H1 (cell line): ENCODE measurements at regions not wholly inside any gene's neighbourhood (a gene's known extent, or its start where the extent isn't known, plus 50 kb on each side); places are given as distances from the start of the nearest gene placed in this dataset.

Experiments
- CTCF ChIA-PET: fragments of 300-600 bp; sonication (Branson Sonifier 250); formaldehyde crosslinking; loops from one replicate; lab custom pipeline; 2021; ENCODE audit not compliant: partially characterized antibody; lab: Charles Lee
- POLR2A ChIA-PET: fragments of 300-600 bp; sonication (Branson Sonifier 250); formaldehyde crosslinking; loops from one replicate; lab custom pipeline; 2021; ENCODE audit warnings: inconsistent platforms; ENCODE audit not compliant: partially characterized antibody; lab: Charles Lee
- DNase-seq, 2 experiments: peaks; one replicate each; pipeline versions ENCODE4 v3.0.0 to v3.0.0-alpha.2; 2010 to 2022; ENCODE audit warnings: low spot score in 2 of 2, low read depth in 1 of 2, mixed read lengths in 1 of 2
- FAIRE-seq: peaks from 2 replicates; lab custom pipeline; 2011; peaks lifted over from hg19 to GRCh38; lab: Jason Lieb, UNC
- H2AFZ ChIP-seq: 2 replicates; pipeline ENCODE4 v1.8.1; 2012; ENCODE audit warnings: low read length, inconsistent platforms
- H2AK5ac ChIP-seq: 2 replicates; pipeline ENCODE4 v1.6.1; 2013; ENCODE audit warnings: low read depth, low read length
- H2BK120ac ChIP-seq: replicated peaks from 2 replicates; pipeline ENCODE3; 2013; ENCODE audit warnings: low read depth, low read length, inconsistent platforms
- H2BK12ac ChIP-seq: 2 replicates; pipeline ENCODE4 v1.6.1; 2013; ENCODE audit warnings: low read depth, low read length
- H2BK15ac ChIP-seq: 2 replicates; pipeline ENCODE4 v1.6.1; 2013; ENCODE audit warnings: low read length
- H2BK20ac ChIP-seq: 2 replicates; pipeline ENCODE4 v1.6.1; 2013; ENCODE audit warnings: low read length
- H2BK5ac ChIP-seq: 2 replicates; pipeline ENCODE4 v1.6.1; 2013; ENCODE audit warnings: low read depth, low read length
- H3K14ac ChIP-seq: 2 replicates; pipeline ENCODE4 v1.6.1; 2013; ENCODE audit warnings: inconsistent platforms; ENCODE audit not compliant: insufficient read length
- H3K18ac ChIP-seq: 2 replicates; pipeline ENCODE4 v1.6.1; 2013; ENCODE audit warnings: low read length; ENCODE audit errors: extremely low read depth
- H3K23ac ChIP-seq: 2 replicates; pipeline ENCODE4 v1.6.1; 2013; ENCODE audit warnings: inconsistent platforms; ENCODE audit not compliant: insufficient read length
- H3K23me2 ChIP-seq: 2 replicates; pipeline ENCODE4 v1.6.1; 2013; ENCODE audit warnings: low read depth, low read length
- H3K27ac ChIP-seq: 2 replicates; pipeline ENCODE4 v1.6.1; 2011; ENCODE audit warnings: low read depth, low read length, inconsistent platforms
- H3K27me3 ChIP-seq, 4 experiments: replicated peaks in 1 of 4; 1 replicate in 1 of 4; 2 replicates in 3 of 4; pipeline versions ENCODE4 v1.6.1 to v1.8.1; 2011 to 2013; ENCODE audit warnings: low read length in 3 of 4, mild to moderate bottlenecking in 3 of 4, inconsistent platforms in 2 of 4, mixed read lengths in 2 of 4, moderate library complexity in 1 of 4; ENCODE audit not compliant: control insufficient read depth in 3 of 4, insufficient read depth in 3 of 4; ENCODE audit errors: extremely low read depth in 1 of 4
- H3K36me3 ChIP-seq, 4 experiments: 2 replicates each; pipeline versions ENCODE4 v1.6.1 to v1.8.1; 2011 to 2013; ENCODE audit warnings: mild to moderate bottlenecking in 4 of 4, low read length in 3 of 4, moderate library complexity in 2 of 4, control low read depth in 1 of 4, inconsistent platforms in 1 of 4; ENCODE audit not compliant: insufficient read depth in 4 of 4, control insufficient read depth in 2 of 4
- H3K4ac ChIP-seq: replicated peaks from 2 replicates; pipeline ENCODE3; 2013; ENCODE audit warnings: low read length, low read depth, mixed read lengths, inconsistent platforms; ENCODE audit not compliant: insufficient read length
- H3K4me1 ChIP-seq, 4 experiments: replicated peaks in 1 of 4; 1 replicate in 1 of 4; 2 replicates in 3 of 4; pipeline versions ENCODE4 v1.6.1 to v1.8.1; 2011 to 2013; ENCODE audit warnings: low read length in 3 of 4, inconsistent platforms in 2 of 4, mixed read lengths in 1 of 4; ENCODE audit not compliant: insufficient read depth in 4 of 4, control insufficient read depth in 3 of 4
- H3K4me2 ChIP-seq, 2 experiments: 2 replicates each; pipeline versions ENCODE4 v1.6.1 to v1.8.1; 2011 to 2013; ENCODE audit warnings: low read depth in 2 of 2, low read length in 2 of 2, control low read depth in 1 of 2, inconsistent platforms in 1 of 2, mild to moderate bottlenecking in 1 of 2; ENCODE audit not compliant: insufficient read depth in 1 of 2
- H3K4me3 ChIP-seq, 4 experiments: fragments of 200-600, 300-600 bp in 1 of 4; sonication (generic), shearing (Covaris generic), sonication (Bioruptor Twin) in 1 of 4; 2 replicates each; pipeline versions ENCODE4 v1.5.1 to v1.8.1; 2011 to 2016; ENCODE audit warnings: low read length in 4 of 4, low read depth in 3 of 4, control low read depth in 2 of 4, inconsistent platforms in 2 of 4, mild to moderate bottlenecking in 2 of 4, mixed read lengths in 1 of 4, moderate library complexity in 1 of 4; ENCODE audit not compliant: insufficient read depth in 2 of 4; ENCODE audit errors: extremely low read depth in 1 of 4
- H3K56ac ChIP-seq: replicated peaks from 2 replicates; pipeline ENCODE3; 2013; ENCODE audit warnings: low read depth, mild to moderate bottlenecking, mixed read lengths, low read length, inconsistent platforms; ENCODE audit not compliant: insufficient read length
- H3K79me1 ChIP-seq: 2 replicates; pipeline ENCODE4 v1.6.1; 2013; ENCODE audit warnings: low read depth, low read length, control low read depth
- H3K79me2 ChIP-seq, 2 experiments: 2 replicates each; pipeline versions ENCODE4 v1.6.1 to v1.8.1; 2012 to 2013; ENCODE audit warnings: low read length in 2 of 2, mild to moderate bottlenecking in 2 of 2, inconsistent platforms in 1 of 2; ENCODE audit not compliant: insufficient read depth in 2 of 2, control insufficient read depth in 1 of 2
- H3K9ac ChIP-seq, 4 experiments: replicated peaks in 1 of 4; 1 replicate in 1 of 4; 2 replicates in 3 of 4; pipeline versions ENCODE4 v1.6.1 to v1.8.1; 2011 to 2013; ENCODE audit warnings: low read depth in 3 of 4, low read length in 3 of 4, control low read depth in 2 of 4, mild to moderate bottlenecking in 2 of 4, moderate library complexity in 2 of 4, inconsistent platforms in 1 of 4; ENCODE audit errors: extremely low read depth in 1 of 4
- H3K9me3 ChIP-seq, 2 experiments: 2 replicates each; pipeline versions ENCODE4 v1.6.1 to v1.8.1; 2012 to 2013; ENCODE audit warnings: mild to moderate bottlenecking in 2 of 2, moderate library complexity in 2 of 2, control low read depth in 1 of 2, inconsistent platforms in 1 of 2, low read depth in 1 of 2, low read length in 1 of 2, mixed read lengths in 1 of 2; ENCODE audit not compliant: insufficient read depth in 2 of 2
- H4K20me1 ChIP-seq, 2 experiments: replicated peaks in 1 of 2; 2 replicates each; pipeline versions ENCODE3 to v1.8.1; 2011 to 2013; ENCODE audit warnings: inconsistent platforms in 2 of 2, low read length in 2 of 2, mild to moderate bottlenecking in 1 of 2; ENCODE audit not compliant: insufficient read depth in 2 of 2, control insufficient read depth in 1 of 2
- H4K5ac ChIP-seq: 2 replicates; pipeline ENCODE4 v1.6.1; 2013; ENCODE audit warnings: low read length, low read depth, mixed read lengths, inconsistent platforms; ENCODE audit not compliant: insufficient read length
- H4K8ac ChIP-seq: 2 replicates; pipeline ENCODE4 v1.8.0; 2013; ENCODE audit warnings: mild to moderate bottlenecking, moderate library complexity, low read length, inconsistent platforms; ENCODE audit not compliant: insufficient read depth; ENCODE audit errors: extremely low read depth
- H4K91ac ChIP-seq: replicated peaks from 2 replicates; pipeline ENCODE3; 2013; ENCODE audit warnings: low read length, mixed read lengths, inconsistent platforms; ENCODE audit not compliant: insufficient read length
- BACH1 ChIP-seq: IDR thresholded peaks from 2 replicates; pipeline ENCODE4 v1.6.1; 2012; ENCODE audit warnings: low read length, improper control_type of control experiment
- CHD2 ChIP-seq: IDR thresholded peaks from 2 replicates; pipeline ENCODE4 v1.6.1; 2012; ENCODE audit warnings: low read length, improper control_type of control experiment
- CTBP2 ChIP-seq: IDR thresholded peaks from 2 replicates; pipeline ENCODE4 v1.7.0; 2011; ENCODE audit warnings: borderline replicate concordance, mild to moderate bottlenecking, moderate library complexity, mixed read lengths, low read length; ENCODE audit not compliant: insufficient read depth, insufficient read length
- HDAC2 ChIP-seq, 2 experiments: fragments of 300-600 bp in 1 of 2; sonication (generic) in 1 of 2; IDR thresholded peaks; 2 replicates each; pipeline ENCODE4 v1.6.1; 2011 to 2012; ENCODE audit warnings: low read depth in 2 of 2, low read length in 2 of 2, mild to moderate bottlenecking in 2 of 2, moderate library complexity in 2 of 2, borderline replicate concordance in 1 of 2, inconsistent platforms in 1 of 2
- KDM1A ChIP-seq: fragments of 200-600, 300-600 bp; sonication (generic); IDR thresholded peaks from 2 replicates; pipeline ENCODE4 v1.7.1; 2016; ENCODE audit warnings: mild to moderate bottlenecking, low read length, borderline replicate concordance
- RAD21 ChIP-seq, 2 experiments: IDR thresholded peaks in 1 of 2; conservative IDR thresholded peaks in 1 of 2; 2 replicates each; pipeline ENCODE4 v1.6.1; 2011; ENCODE audit warnings: low read depth in 2 of 2, low read length in 2 of 2, improper control_type of control experiment in 1 of 2, inconsistent platforms in 1 of 2, mild to moderate bottlenecking in 1 of 2, moderate library complexity in 1 of 2
- SIRT6 ChIP-seq: IDR thresholded peaks from one replicate; pipeline ENCODE4 v1.7.1; 2012; ENCODE audit warnings: low read length, inconsistent platforms
- SP2 ChIP-seq: IDR thresholded peaks from 2 replicates; pipeline ENCODE4 v1.6.1; 2012; ENCODE audit warnings: mild to moderate bottlenecking, low read length, inconsistent platforms
- TEAD4 ChIP-seq: IDR thresholded peaks from 2 replicates; pipeline ENCODE4 v1.6.1; 2012; ENCODE audit warnings: low read depth, low read length, inconsistent platforms, mixed read lengths
- WGBS, 2 experiments: shearing (Covaris generic) in 1 of 2; methylation state at CpG; one replicate each; pipeline versions ENCODE4 v1.1.6 to v1.1.7; 2013 to 2015; ENCODE audit warnings: low lambda C conversion rate in 2 of 2, mixed read lengths in 2 of 2, inconsistent platforms in 1 of 2, low coverage in 1 of 2, missing lambda C conversion rate in 1 of 2; ENCODE audit not compliant: insufficient replicate concordance in 2 of 2, insufficient coverage in 1 of 2, insufficient read length in 1 of 2; ENCODE audit errors: extremely low coverage in 1 of 2, missing lambda C conversion rate in 1 of 2; 5-methylcytosine and 5-hydroxymethylcytosine counted together
- TF ChIP-seq, protein P1 (sequence below): IDR thresholded peaks from 2 replicates; pipeline ENCODE4 v1.6.1; 2011; ENCODE audit warnings: low read length, improper control_type of control experiment
- TF ChIP-seq, protein P2 (sequence below): IDR thresholded peaks from 2 replicates; pipeline ENCODE4 v1.6.1; 2012; ENCODE audit warnings: inconsistent platforms
- TF ChIP-seq, protein P3 (sequence below): IDR thresholded peaks from 2 replicates; pipeline ENCODE4 v1.6.1; 2011; ENCODE audit warnings: low read depth, mild to moderate bottlenecking, low read length; ENCODE audit not compliant: insufficient read depth

DNA sequence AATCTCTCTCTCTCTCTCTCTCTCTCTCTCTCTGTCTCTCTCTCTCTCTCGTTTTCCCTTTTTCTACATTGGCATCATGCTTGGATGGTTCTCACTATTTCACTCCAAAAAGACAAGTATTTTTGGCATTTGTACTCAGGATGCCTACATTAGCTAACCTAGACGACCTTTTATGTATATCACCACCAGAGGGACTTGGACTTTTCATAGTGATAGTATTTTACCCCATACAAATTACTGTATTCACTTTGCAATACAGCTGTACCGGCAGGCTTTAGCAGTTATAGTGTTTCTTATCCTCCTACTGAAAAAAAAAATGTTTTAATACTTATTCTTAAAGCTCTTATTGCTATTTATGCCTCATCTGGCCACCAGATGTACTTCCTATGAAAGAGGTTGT, 687.2 kb upstream of the KLHL1 start:
- Histone ChIP-seq H3K9ac (no peak overlapping the region), H3K79me2 (no peaks in the 10 kb centered on the region), H3K4ac (no peak overlapping the region), H3K79me1 (no peaks in the 10 kb centered on the region), H2BK120ac (no peak overlapping the region), H4K20me1 (no peaks in the 10 kb centered on the region), H3K56ac (no peak overlapping the region), H2AFZ (no peak overlapping the region), H2AK5ac (no peak overlapping the region), H3K23ac (no peak overlapping the region), H2BK5ac (no peak overlapping the region), H3K23me2 (no peaks in the 10 kb centered on the region), H4K8ac (no peak overlapping the region), H3K9me3 (no peaks in the 10 kb centered on the region), H3K14ac (no peak overlapping the region), H3K18ac (no peak overlapping the region), H2BK15ac (no peak overlapping the region), H3K4me2 (no peak overlapping the region), H2BK20ac (no peak overlapping the region), H3K4me3 (no peak overlapping the region), H3K36me3 (no peaks in the 10 kb centered on the region), H3K4me1 (no peaks in the 10 kb centered on the region), H3K27ac (no peak overlapping the region), H4K5ac (no peak overlapping the region), H3K27me3 (no peaks in the 10 kb centered on the region), H2BK12ac (no peak overlapping the region), H4K91ac (no peak overlapping the region)
- POLR2A ChIA-PET: no interaction called here
- CTCF ChIA-PET: interaction anchor here (0.7 to 1.4 kb wide), 6 partner anchors 9 to 145 kb away, joined by 3 to 5 read pairs (median 3); no protein-coding TSS in a partner anchor
- no peak for FAIRE-seq
- 62% methylated on average over 3 of the region's 3 CpGs; no CpG with 5 or more reads in 1 of the 2 experiments for WGBS, 2 experiments
- no peak for DNase-seq
- TF ChIP-seq CHD2 (no peak), SIRT6 (no peak), BACH1 (no peak), TEAD4 (no peak), HDAC2 (IDR thresholded peaks at IDR 0.05; ENCODE audit: borderline replicate concordance in 1 of 2, low read depth in 2 of 2, low read length in 2 of 2) (no peak), KDM1A (no peak), CTBP2 (no peak), RAD21 (IDR thresholded peaks at IDR 0.05 in 1 of 2, conservative IDR thresholded peaks at IDR 0.05 in 1 of 2; ENCODE audit: low read depth in 2 of 2, low read length in 2 of 2) (no peak), SP2 (no peak)
- TF ChIP-seq, protein P1, sequence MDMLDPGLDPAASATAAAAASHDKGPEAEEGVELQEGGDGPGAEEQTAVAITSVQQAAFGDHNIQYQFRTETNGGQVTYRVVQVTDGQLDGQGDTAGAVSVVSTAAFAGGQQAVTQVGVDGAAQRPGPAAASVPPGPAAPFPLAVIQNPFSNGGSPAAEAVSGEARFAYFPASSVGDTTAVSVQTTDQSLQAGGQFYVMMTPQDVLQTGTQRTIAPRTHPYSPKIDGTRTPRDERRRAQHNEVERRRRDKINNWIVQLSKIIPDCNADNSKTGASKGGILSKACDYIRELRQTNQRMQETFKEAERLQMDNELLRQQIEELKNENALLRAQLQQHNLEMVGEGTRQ: no peak
- TF ChIP-seq, protein P2, sequence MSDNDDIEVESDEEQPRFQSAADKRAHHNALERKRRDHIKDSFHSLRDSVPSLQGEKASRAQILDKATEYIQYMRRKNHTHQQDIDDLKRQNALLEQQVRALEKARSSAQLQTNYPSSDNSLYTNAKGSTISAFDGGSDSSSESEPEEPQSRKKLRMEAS: no peak
- TF ChIP-seq, protein P3, sequence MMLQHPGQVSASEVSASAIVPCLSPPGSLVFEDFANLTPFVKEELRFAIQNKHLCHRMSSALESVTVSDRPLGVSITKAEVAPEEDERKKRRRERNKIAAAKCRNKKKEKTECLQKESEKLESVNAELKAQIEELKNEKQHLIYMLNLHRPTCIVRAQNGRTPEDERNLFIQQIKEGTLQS: no peak
